Kidney (tissue), 13 donors: ENCODE measurements at regions not wholly inside any gene's neighbourhood (a gene's known extent, or its start where the extent isn't known, plus 50 kb on each side); places are given as distances from the start of the nearest gene placed in this dataset.

Experiments used
- DNase-seq, 5 donors: peaks; one replicate each; pipeline ENCODE4 v3.0.0-alpha.2; 2013 to 2020
- FAIRE-seq: peaks from 2 replicates; lab custom pipeline; 2012; peaks lifted over from hg19 to GRCh38; lab: Jason Lieb, UNC
- H3K27ac ChIP-seq, 2 donors: one replicate each; pipeline ENCODE4 v1.7.0; 2013; ENCODE audit warnings: low read depth in 2 of 2, low read length in 2 of 2, inconsistent platforms in 1 of 2
- H3K27me3 ChIP-seq: one replicate; pipeline ENCODE4 v1.7.1; 2013; ENCODE audit warnings: low read length, inconsistent platforms; ENCODE audit not compliant: control insufficient read depth, insufficient read depth
- H3K36me3 ChIP-seq, 3 donors: one replicate each; pipeline versions ENCODE4 v1.7.0 to v1.7.1; 2013; ENCODE audit warnings: low read length in 3 of 3, control low read depth in 1 of 3, inconsistent platforms in 1 of 3; ENCODE audit not compliant: insufficient read depth in 3 of 3, control insufficient read depth in 2 of 3
- H3K4me1 ChIP-seq, 3 donors: one replicate each; pipeline versions ENCODE4 v1.7.0 to v1.7.1; 2013; ENCODE audit warnings: low read length in 3 of 3, inconsistent platforms in 1 of 3, low read depth in 1 of 3; ENCODE audit not compliant: control insufficient read depth in 2 of 3, insufficient read depth in 2 of 3
- H3K4me3 ChIP-seq, 3 donors: one replicate each; pipeline versions ENCODE4 v1.7.0 to v1.8.1; 2013; ENCODE audit warnings: low read length in 3 of 3, control low read depth in 1 of 3, inconsistent platforms in 1 of 3
- H3K9ac ChIP-seq, 3 donors: one replicate each; pipeline versions ENCODE4 v1.7.0 to v1.7.1; 2013; ENCODE audit warnings: low read length in 3 of 3, control low read depth in 1 of 3, inconsistent platforms in 1 of 3
- H3K9me3 ChIP-seq, 3 donors: one replicate each; pipeline versions ENCODE4 v1.7.0 to v1.7.1; 2013; ENCODE audit warnings: low read length in 3 of 3, control low read depth in 1 of 3, inconsistent platforms in 1 of 3; ENCODE audit not compliant: control insufficient read depth in 2 of 3, insufficient read depth in 1 of 3
- CTCF ChIP-seq: IDR thresholded peaks from 3 replicates; pipeline ENCODE4 v1.5.1; 2012; ENCODE audit warnings: mild to moderate bottlenecking, moderate library complexity, borderline replicate concordance; ENCODE audit not compliant: insufficient read depth; ENCODE audit errors: extremely low read depth
- intact Hi-C: fragments of 100-400 bp; cut with DNase I; formaldehyde crosslinking; loops from one replicate; pipeline ENCODE4 v1.11.1; 2022
- donor health status: control.
- donor health status: control.
- donor health status: control.
- donor health status: control.
- donor health status: control.
- donor health status: DM: yes; HTN: yes; CAD: no.
- donor health status: Normal renal cell carcinoma (clear cell type).

GRCh38 chr12:107329569-107330324 is 236.4 kb upstream of the CRY1 start:
- FAIRE-seq = no peak
- Histone ChIP-seq H3K4me1 (no peaks in the 10 kb centered on the region), H3K27ac (no peak overlapping the region), H3K9ac (no peak overlapping the region), H3K4me3 (no peak overlapping the region), H3K27me3 (no peaks in the 10 kb centered on the region), H3K9me3 (no peaks in the 10 kb centered on the region), H3K36me3 (no peaks in the 10 kb centered on the region)
- DNase-seq = no peak
- intact Hi-C loops = no loop called here
- TF ChIP-seq CTCF = no peak

DNA sequence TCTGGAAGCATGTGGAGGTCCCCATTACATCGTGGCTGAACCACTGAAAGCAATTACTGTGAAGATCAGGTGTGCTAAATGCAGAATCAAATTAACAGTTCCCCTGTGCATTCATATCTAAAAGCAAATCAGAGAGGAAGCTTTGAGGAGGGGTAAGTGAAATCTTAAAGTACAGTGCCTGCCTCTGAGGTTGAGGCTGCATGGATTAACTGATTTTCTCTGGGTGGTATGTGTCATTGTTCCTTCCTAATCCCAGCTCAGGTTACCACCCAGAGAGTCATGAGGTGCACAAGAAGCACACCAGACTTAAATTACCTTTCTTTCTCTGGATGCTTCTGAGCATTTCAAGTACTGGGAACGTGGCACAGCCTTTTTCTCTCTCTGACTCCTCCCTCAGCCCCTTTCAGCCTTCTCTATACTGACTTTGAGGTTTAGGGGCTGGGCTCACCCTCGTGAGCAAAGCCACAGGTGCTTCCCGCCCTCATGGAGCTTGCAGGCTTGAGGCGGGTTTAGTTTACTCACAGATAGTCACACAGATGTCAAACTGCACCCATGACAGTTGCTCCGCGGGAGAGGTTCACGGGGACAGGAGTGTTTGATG is 237.6 kb upstream of the CRY1 start:
- Histone ChIP-seq H3K9ac (no peak overlapping the region), H3K36me3 (no peaks in the 10 kb centered on the region), H3K27me3 (no peaks in the 10 kb centered on the region), H3K4me1 (no peaks in the 10 kb centered on the region), H3K9me3 (no peaks in the 10 kb centered on the region), H3K27ac (no peak overlapping the region), H3K4me3 (no peak overlapping the region)
- TF ChIP-seq CTCF = no peak
- DNase-seq (peak in 1 of 5 donors; percentile 12), FAIRE-seq (no peak)
- intact Hi-C loops = no loop called here

- DNase-seq (no peak), FAIRE-seq (no peak)
- no peak for TF ChIP-seq CTCF
- H3K4me1 ChIP-seq = no peaks in the 10 kb centered on the region
- intact Hi-C loops = no loop called here
- H3K36me3 ChIP-seq = no peaks in the 10 kb centered on the region
- H3K27ac ChIP-seq = no peak overlapping the region
- H3K9ac ChIP-seq = no peak overlapping the region
- no peak overlapping the region for H3K4me3 ChIP-seq
- no peaks in the 10 kb centered on the region for H3K9me3 ChIP-seq
- no peaks in the 10 kb centered on the region for H3K27me3 ChIP-seq
Observed at GRCh38 chr12:107331471-107331870, 238.1 kb upstream of the CRY1 start.

DNA sequence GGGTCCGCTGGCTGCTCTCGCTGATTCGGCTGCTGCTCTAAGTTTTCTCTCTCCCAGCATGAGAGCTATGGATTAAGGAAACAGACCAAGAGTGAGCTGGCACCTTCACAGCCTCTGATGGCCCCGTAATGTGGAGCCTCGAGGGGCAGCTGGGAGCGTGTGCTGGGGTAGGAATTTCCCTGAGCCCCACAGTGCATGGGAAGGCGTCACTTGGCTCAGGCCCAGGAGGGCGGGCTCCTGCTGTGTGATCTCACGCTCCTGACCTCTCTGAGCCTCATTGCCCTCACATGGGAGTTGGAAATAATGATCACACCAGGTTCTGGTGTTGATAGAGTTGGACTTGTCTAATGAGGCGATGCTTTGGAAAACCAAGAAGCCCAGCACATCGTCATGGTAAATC is 238.6 kb upstream of the CRY1 start:
- no peaks in the 10 kb centered on the region for H3K9me3 ChIP-seq
- no peak overlapping the region for H3K27ac ChIP-seq
- H3K4me1 ChIP-seq = no peaks in the 10 kb centered on the region
- DNase-seq (no peak), FAIRE-seq (no peak)
- H3K9ac ChIP-seq = no peak overlapping the region
- TF ChIP-seq CTCF = no peak
- H3K36me3 ChIP-seq = no peaks in the 10 kb centered on the region
- intact Hi-C loops = no loop called here
- H3K27me3 ChIP-seq = no peaks in the 10 kb centered on the region
- H3K4me3 ChIP-seq = no peak overlapping the region
